HCT116 (cell line): ENCODE measurements at regions not wholly inside any gene's neighbourhood (a gene's known extent, or its start where the extent isn't known, plus 50 kb on each side); places are given as distances from the start of the nearest gene placed in this dataset.
A peak's percentile ranks its signal among the peaks of the same experiment; 100 is the strongest.

ENCODE experiments used
- ATAC-seq: fragments of 200-7000 bp; cut with Tn5 transposase; 2 replicates; pipeline ENCODE4 v1.9.1; 2020; ENCODE audit warnings: mild to moderate bottlenecking, moderate library complexity
- BruUV-seq: library from RNA; stranded (reverse); fragments of 400-500 nt; replicated peaks from 2 replicates; lab custom pipeline; 2021; lab: Mats Ljungman, UMichigan
- CTCF ChIA-PET: fragments of 300-600 bp; sonication (Branson Sonifier 250); formaldehyde crosslinking; loops from one replicate; lab custom pipeline; 2021; ENCODE audit warnings: antibody characterized with exemption; lab: Charles Lee
- POLR2A ChIA-PET: fragments of 300-600, 350-600 bp; sonication (Branson Sonifier 250); formaldehyde crosslinking; loops from one replicate; lab custom pipeline; 2021; ENCODE audit warnings: antibody characterized with exemption; lab: Charles Lee
- RAD21 ChIA-PET, 2 experiments: fragments of 300-600 bp; sonication (Branson Sonifier 250); formaldehyde crosslinking; loops; one replicate each; lab custom pipeline; 2023; ENCODE audit warnings: low total read pairs in 2 of 2; ENCODE audit not compliant: uncharacterized antibody in 2 of 2, unreplicated experiment in 2 of 2, low non-redundant PET in 1 of 2; lab: Charles Lee
- DNase-seq: peaks from one replicate; pipeline ENCODE4 v3.0.0-alpha.2; 2010; ENCODE audit warnings: low read depth, low spot score
- H2AFZ ChIP-seq: fragments of 200-600 bp; shearing (Covaris generic), sonication (generic); 2 replicates; pipeline ENCODE4 v1.6.1; 2017; ENCODE audit warnings: low read depth, mixed run types, mixed read lengths, antibody characterized with exemption, low read length; ENCODE audit not compliant: poor library complexity, severe bottlenecking
- H3K27ac ChIP-seq: 2 replicates; pipeline ENCODE4 v1.5.1; 2012; ENCODE audit warnings: low read depth, low read length
- H3K27me3 ChIP-seq: fragments of 200-600 bp; sonication (generic); 2 replicates; pipeline ENCODE4 v1.6.1; 2016; ENCODE audit warnings: mixed run types, low read length, mixed read lengths; ENCODE audit not compliant: insufficient read depth
- H3K36me3 ChIP-seq, 2 experiments: fragments of 200-500 bp in 1 of 2; fragments of 200-600 bp in 1 of 2; sonication (Bioruptor generic) in 1 of 2; sonication (generic) in 1 of 2; 2 replicates each; pipeline versions ENCODE4 v1.5.1 to v1.6.1; 2014 to 2016; ENCODE audit warnings: low read length in 2 of 2, inconsistent platforms in 1 of 2, mixed read lengths in 1 of 2, mixed run types in 1 of 2; ENCODE audit not compliant: insufficient read depth in 2 of 2, control insufficient read depth in 1 of 2
- H3K4me1 ChIP-seq, 2 experiments: fragments of 200-600 bp in 1 of 2; sonication (generic) in 1 of 2; 2 replicates each; pipeline versions ENCODE4 v1.5.1 to v1.6.1; 2012 to 2017; ENCODE audit warnings: low read length in 2 of 2, inconsistent platforms in 1 of 2, mild to moderate bottlenecking in 1 of 2, mixed read lengths in 1 of 2, mixed run types in 1 of 2, moderate library complexity in 1 of 2; ENCODE audit not compliant: insufficient read depth in 2 of 2, control insufficient read depth in 1 of 2
- H3K4me2 ChIP-seq: fragments of 200-600 bp; sonication (generic); 2 replicates; pipeline ENCODE4 v1.6.1; 2017; ENCODE audit warnings: mixed run types, low read length, mixed read lengths
- H3K4me3 ChIP-seq, 2 experiments: fragments of 200-600 bp in 1 of 2; sonication (generic) in 1 of 2; replicated peaks in 1 of 2; 2 replicates each; pipeline ENCODE4 v1.5.1; 2011 to 2016; ENCODE audit warnings: low read length in 2 of 2, control low read depth in 1 of 2, low read depth in 1 of 2, mild to moderate bottlenecking in 1 of 2, mixed read lengths in 1 of 2, mixed run types in 1 of 2
- H3K79me2 ChIP-seq: fragments of 200-600 bp; sonication (generic); 2 replicates; pipeline ENCODE4 v1.6.1; 2017; ENCODE audit warnings: mild to moderate bottlenecking, mixed run types, low read length, moderate library complexity, mixed read lengths; ENCODE audit not compliant: insufficient read depth
- H3K9ac ChIP-seq: fragments of 200-600 bp; sonication (generic); 2 replicates; pipeline ENCODE4 v1.6.1; 2016; ENCODE audit warnings: low read length, mixed read lengths
- H3K9me2 ChIP-seq: fragments of 200-600 bp; sonication (generic), shearing (Covaris generic); 2 replicates; pipeline ENCODE4 v1.6.1; 2017; ENCODE audit warnings: mixed run types, mild to moderate bottlenecking, moderate library complexity; ENCODE audit not compliant: insufficient read depth
- H3K9me3 ChIP-seq, 2 experiments: fragments of 200-500 bp in 1 of 2; fragments of 200-600 bp in 1 of 2; sonication (Bioruptor generic) in 1 of 2; sonication (generic) in 1 of 2; 2 replicates each; pipeline ENCODE4 v1.6.1; 2014 to 2017; ENCODE audit warnings: low read length in 2 of 2, mixed read lengths in 2 of 2, inconsistent platforms in 1 of 2, low read depth in 1 of 2, mild to moderate bottlenecking in 1 of 2, mixed run types in 1 of 2, moderate library complexity in 1 of 2; ENCODE audit not compliant: control insufficient read depth in 1 of 2, insufficient read depth in 1 of 2
- H4K20me1 ChIP-seq: fragments of 200-600 bp; sonication (generic), shearing (Covaris generic); 2 replicates; pipeline ENCODE4 v1.6.1; 2017; ENCODE audit warnings: mixed run types, mild to moderate bottlenecking, moderate library complexity; ENCODE audit not compliant: insufficient read depth
- ATF3 ChIP-seq: IDR thresholded peaks from 2 replicates; pipeline ENCODE4 v1.6.1; 2012
- EGR1 ChIP-seq: IDR thresholded peaks from 2 replicates; pipeline ENCODE4 v1.6.1; 2012; ENCODE audit warnings: low read depth
- EZH2 ChIP-seq: fragments of 200-600 bp; sonication (generic); IDR thresholded peaks from 2 replicates; pipeline ENCODE4 v1.6.1; 2017; ENCODE audit warnings: antibody characterized with exemption, mixed run types
- FOSL1 ChIP-seq: IDR thresholded peaks from 2 replicates; pipeline ENCODE4 v1.6.1; 2012; ENCODE audit warnings: low read depth
- JUND ChIP-seq: IDR thresholded peaks from 2 replicates; pipeline ENCODE4 v1.6.1; 2012
- MAX ChIP-seq: IDR thresholded peaks from 2 replicates; pipeline ENCODE4 v1.6.1; 2012
- POLR2A ChIP-seq: IDR thresholded peaks from 2 replicates; pipeline ENCODE4 v1.7.0; 2011; ENCODE audit warnings: borderline replicate concordance; ENCODE audit not compliant: insufficient read depth, insufficient read length; ENCODE audit errors: extremely low read depth
- POLR2AphosphoS5 ChIP-seq: IDR thresholded peaks from 2 replicates; pipeline ENCODE4 v1.6.1; 2011; ENCODE audit warnings: mild to moderate bottlenecking, low read depth, low read length, moderate library complexity
- SIN3A ChIP-seq: IDR thresholded peaks from 2 replicates; pipeline ENCODE4 v1.6.1; 2012; ENCODE audit warnings: low read depth
- SP1 ChIP-seq: IDR thresholded peaks from 2 replicates; pipeline ENCODE4 v1.6.1; 2012; ENCODE audit warnings: low read depth
- SRF ChIP-seq: IDR thresholded peaks from 2 replicates; pipeline ENCODE4 v1.6.1; 2012; ENCODE audit warnings: low read depth
- YY1 ChIP-seq: IDR thresholded peaks from 2 replicates; pipeline ENCODE4 v1.6.1; 2011; ENCODE audit warnings: low read length, low read depth, moderate library complexity, mild to moderate bottlenecking; ENCODE audit not compliant: insufficient replicate concordance; ENCODE audit errors: extremely low read depth
- ZFX ChIP-seq: fragments of 450-650 bp; IDR thresholded peaks from 2 replicates; pipeline ENCODE4 v1.6.1; 2017
- ZNF274 ChIP-seq: fragments of 200-500 bp; sonication (Bioruptor generic); IDR thresholded peaks from 2 replicates; pipeline ENCODE4 v1.6.1; 2014; ENCODE audit warnings: mild to moderate bottlenecking, low read depth, low read length, inconsistent platforms
- intact Hi-C: fragments of 100-400 bp; cut with micrococcal nuclease; formaldehyde crosslinking; loops from 2 replicates; pipeline ENCODE4 v1.10.0; 2022

- ATAC-seq (no peak), DNase-seq (no peak)
- no peaks in the 10 kb centered on the region for H3K9me2 ChIP-seq
- intact Hi-C loops: no loop called here
- no peaks in the 10 kb centered on the region for H3K79me2 ChIP-seq
- no peaks in the 10 kb centered on the region for H3K27me3 ChIP-seq
- no peaks in the 10 kb centered on the region for H3K9me3 ChIP-seq
- H3K4me2 ChIP-seq: no peak overlapping the region
- no peak overlapping the region for H3K4me3 ChIP-seq
- no TSS peak for BruUV-seq
- no peak overlapping the region for H3K27ac ChIP-seq
- no peak overlapping the region for H2AFZ ChIP-seq
- H3K36me3 ChIP-seq: no peaks in the 10 kb centered on the region
- H3K4me1 ChIP-seq: no peaks in the 10 kb centered on the region
- ChIA-PET POLR2A (no interaction called here), CTCF (no interaction called here), RAD21 (no interaction called here)
- TF ChIP-seq ZFX: no peak
- H3K9ac ChIP-seq: no peak overlapping the region
- H4K20me1 ChIP-seq: no peaks in the 10 kb centered on the region
Measured at GRCh38 chr5:89869346-89869745, 540.2 kb downstream of the CETN3 start.

- Histone ChIP-seq H3K79me2 (no peaks in the 10 kb centered on the region), H3K4me2 (no peak overlapping the region), H2AFZ (peak overlapping the region; percentile 81), H3K4me1 (no peaks in the 10 kb centered on the region), H4K20me1 (no peaks in the 10 kb centered on the region), H3K36me3 (no peaks in the 10 kb centered on the region), H3K4me3 (no peak overlapping the region), H3K27ac (no peak overlapping the region), H3K9ac (no peak overlapping the region), H3K9me3 (no peaks in the 10 kb centered on the region), H3K9me2 (no peaks in the 10 kb centered on the region), H3K27me3 (no peaks in the 10 kb centered on the region)
- ATAC-seq (no peak), DNase-seq (no peak)
- ChIA-PET POLR2A (no interaction called here), CTCF (no interaction called here), RAD21 (no interaction called here)
- BruUV-seq: no TSS peak
- intact Hi-C loops: no loop called here
- TF ChIP-seq EGR1: no peak
- no peak for TF ChIP-seq FOSL1
Measured at GRCh38 chr5:89866410-89866809, 543.1 kb downstream of the CETN3 start.

GRCh38 chr5:89864941-89865340, 544.6 kb downstream of the CETN3 start:
- H4K20me1 ChIP-seq: no peaks in the 10 kb centered on the region
- ChIA-PET RAD21 (no interaction called here), POLR2A (no interaction called here), CTCF (no interaction called here)
- H3K9me3 ChIP-seq: no peaks in the 10 kb centered on the region
- H2AFZ ChIP-seq: no peak overlapping the region
- H3K79me2 ChIP-seq: no peaks in the 10 kb centered on the region
- H3K4me1 ChIP-seq: no peaks in the 10 kb centered on the region
- BruUV-seq: no TSS peak
- no peak overlapping the region for H3K4me3 ChIP-seq
- DNase-seq (no peak), ATAC-seq (no peak)
- no peaks in the 10 kb centered on the region for H3K27me3 ChIP-seq
- no peaks in the 10 kb centered on the region for H3K36me3 ChIP-seq
- H3K27ac ChIP-seq: no peak overlapping the region
- no peak overlapping the region for H3K9ac ChIP-seq
- no peaks in the 10 kb centered on the region for H3K9me2 ChIP-seq
- no peak overlapping the region for H3K4me2 ChIP-seq
- TF ChIP-seq SRF (no peak), POLR2AphosphoS5 (no peak), EZH2 (no peak), SIN3A (no peak), SP1 (no peak), EGR1 (no peak), MAX (no peak), ZNF274 (no peak), ATF3 (no peak), YY1 (no peak), ZFX (no peak), JUND (no peak), POLR2A (no peak)
- intact Hi-C loops: no loop called here
